IMR-90 (cell line): ENCODE measurements at regions not wholly inside any gene's neighbourhood (a gene's known extent, or its start where the extent isn't known, plus 50 kb on each side); places are given as distances from the start of the nearest gene placed in this dataset.

ENCODE experiments used
- ATAC-seq: fragments of 200-7000 bp; cut with Tn5 transposase; 2 replicates; pipeline ENCODE4 v1.9.1; 2020; ENCODE audit warnings: low read depth, mild to moderate bottlenecking, moderate library complexity
- BruUV-seq: library from RNA; stranded (reverse); fragments of 400-500 nt; replicated peaks from 2 replicates; lab custom pipeline; 2021; lab: Mats Ljungman, UMichigan
- CTCF ChIA-PET: fragments of 300-600 bp; formaldehyde crosslinking; extraction: SDS; loops from one replicate; lab custom pipeline; 2021; ENCODE audit warnings: antibody characterized with exemption; lab: Yijun Ruan, JAX
- POLR2A ChIA-PET: fragments of 300-600 bp; sonication (Branson Sonifier 250); formaldehyde crosslinking; loops from one replicate; lab custom pipeline; 2022; ENCODE audit warnings: antibody characterized with exemption; ENCODE audit not compliant: unreplicated experiment; lab: Charles Lee
- DNase-seq: peaks from one replicate; pipeline ENCODE4 v3.0.0; 2013
- H2AFZ ChIP-seq: replicated peaks from 2 replicates; pipeline ENCODE3; 2013; ENCODE audit warnings: low read length, mild to moderate bottlenecking; ENCODE audit not compliant: poor library complexity
- H2AK5ac ChIP-seq: 2 replicates; pipeline ENCODE4 v1.6.1; 2013; ENCODE audit warnings: low read depth, low read length, inconsistent platforms
- H2AK9ac ChIP-seq: replicated peaks from 2 replicates; pipeline ENCODE3; 2013; ENCODE audit warnings: mild to moderate bottlenecking, low read depth, low read length, moderate library complexity; ENCODE audit not compliant: poor library complexity
- H2BK120ac ChIP-seq: 2 replicates; pipeline ENCODE4 v1.6.1; 2013; ENCODE audit warnings: low read depth, low read length, inconsistent platforms
- H2BK15ac ChIP-seq: 3 replicates; pipeline ENCODE4 v1.6.1; 2013; ENCODE audit warnings: low read depth, low read length, inconsistent platforms
- H2BK20ac ChIP-seq: 2 replicates; pipeline ENCODE4 v1.6.1; 2013; ENCODE audit warnings: low read depth, mild to moderate bottlenecking, inconsistent platforms, low read length, moderate library complexity
- H2BK5ac ChIP-seq: 2 replicates; pipeline ENCODE4 v1.6.1; 2013; ENCODE audit warnings: mild to moderate bottlenecking, low read depth, low read length, inconsistent platforms; ENCODE audit not compliant: poor library complexity, severe bottlenecking
- H3K14ac ChIP-seq: replicated peaks from 2 replicates; pipeline ENCODE4 v1.6.1; 2013; ENCODE audit warnings: low read depth, low read length, inconsistent platforms
- H3K18ac ChIP-seq: 2 replicates; pipeline ENCODE4 v1.6.1; 2013; ENCODE audit warnings: low read depth, low read length, control low read depth
- H3K23ac ChIP-seq: 2 replicates; pipeline ENCODE4 v1.6.1; 2013; ENCODE audit warnings: low read depth, low read length, inconsistent platforms
- H3K27ac ChIP-seq: 2 replicates; pipeline ENCODE4 v1.5.1; 2013; ENCODE audit warnings: mild to moderate bottlenecking, control low read depth, low read length; ENCODE audit not compliant: insufficient read depth
- H3K27me3 ChIP-seq: 2 replicates; pipeline ENCODE4 v1.6.1; 2013; ENCODE audit warnings: low read length; ENCODE audit not compliant: control insufficient read depth, insufficient read depth
- H3K36me3 ChIP-seq: 2 replicates; pipeline ENCODE4 v1.6.1; 2013; ENCODE audit warnings: low read length, mixed read lengths; ENCODE audit not compliant: control insufficient read depth, insufficient read depth
- H3K4ac ChIP-seq: 2 replicates; pipeline ENCODE4 v1.6.1; 2013; ENCODE audit warnings: low read depth, low read length, inconsistent platforms
- H3K4me1 ChIP-seq: 2 replicates; pipeline ENCODE4 v1.6.1; 2013; ENCODE audit warnings: low read length, mixed read lengths; ENCODE audit not compliant: control insufficient read depth, insufficient read depth
- H3K4me2 ChIP-seq: 2 replicates; pipeline ENCODE4 v1.6.1; 2013; ENCODE audit warnings: low read depth, mild to moderate bottlenecking, control low read depth, low read length, moderate library complexity
- H3K4me3 ChIP-seq: 2 replicates; pipeline ENCODE4 v1.5.1; 2013; ENCODE audit warnings: low read depth, mild to moderate bottlenecking, control low read depth, low read length, moderate library complexity; ENCODE audit not compliant: insufficient read depth
- H3K56ac ChIP-seq: 2 replicates; pipeline ENCODE4 v1.6.1; 2013; ENCODE audit warnings: low read length, inconsistent platforms; ENCODE audit not compliant: insufficient read depth; ENCODE audit errors: extremely low read depth
- H3K79me1 ChIP-seq, 2 experiments: 2 replicates each; pipeline ENCODE4 v1.6.1; 2013; ENCODE audit warnings: low read length in 2 of 2, inconsistent platforms in 1 of 2, low read depth in 1 of 2
- H3K9ac ChIP-seq: 2 replicates; pipeline ENCODE4 v1.6.1; 2013; ENCODE audit warnings: low read depth, low read length, control low read depth
- H3K9me1 ChIP-seq: 2 replicates; pipeline ENCODE4 v1.6.1; 2013; ENCODE audit warnings: low read length, inconsistent platforms; ENCODE audit not compliant: insufficient read depth
- H3K9me3 ChIP-seq: 2 replicates; pipeline ENCODE4 v1.6.1; 2013; ENCODE audit warnings: low read length; ENCODE audit not compliant: control insufficient read depth, insufficient read depth
- H4K20me1 ChIP-seq: 2 replicates; pipeline ENCODE4 v1.6.1; 2013; ENCODE audit warnings: low read length, inconsistent platforms; ENCODE audit not compliant: insufficient read depth
- H4K5ac ChIP-seq: 2 replicates; pipeline ENCODE4 v1.6.1; 2013; ENCODE audit warnings: mild to moderate bottlenecking, low read depth, low read length, control low read depth
- H4K8ac ChIP-seq, 2 experiments: 2 replicates each; pipeline ENCODE4 v1.6.1; 2013; ENCODE audit warnings: low read depth in 2 of 2, low read length in 2 of 2, control low read depth in 1 of 2, inconsistent platforms in 1 of 2
- H4K91ac ChIP-seq: 2 replicates; pipeline ENCODE4 v1.6.1; 2013; ENCODE audit warnings: low read depth, low read length, inconsistent platforms; ENCODE audit not compliant: insufficient read depth
- BHLHE40 ChIP-seq: fragments of 150-350 bp; IDR thresholded peaks from 2 replicates; pipeline ENCODE4 v1.6.1; 2016; ENCODE audit warnings: mild to moderate bottlenecking, low read depth, low read length
- CEBPB ChIP-seq: IDR thresholded peaks from 2 replicates; pipeline ENCODE4 v1.6.1; 2012; ENCODE audit warnings: low read depth, low read length, improper control_type of control experiment
- CHD1 ChIP-seq: IDR thresholded peaks from 2 replicates; pipeline ENCODE4 v1.6.1; 2012; ENCODE audit warnings: low read depth, low read length, improper control_type of control experiment
- CTCF ChIP-seq: conservative IDR thresholded peaks from 2 replicates; pipeline ENCODE4 v1.5.1; 2012; ENCODE audit warnings: mild to moderate bottlenecking, low read depth, low read length, improper control_type of control experiment
- FOS ChIP-seq: fragments of 150-350 bp; IDR thresholded peaks from 2 replicates; pipeline ENCODE4 v1.6.1; 2016; ENCODE audit warnings: low read depth, low read length
- MAFK ChIP-seq: IDR thresholded peaks from 2 replicates; pipeline ENCODE4 v1.6.1; 2012; ENCODE audit warnings: low read depth, low read length, improper control_type of control experiment
- MAZ ChIP-seq: IDR thresholded peaks from 2 replicates; pipeline ENCODE4 v1.6.1; 2012; ENCODE audit warnings: low read depth, mild to moderate bottlenecking, low read length, improper control_type of control experiment, moderate library complexity, borderline replicate concordance
- MXI1 ChIP-seq: IDR thresholded peaks from 2 replicates; pipeline ENCODE4 v1.6.1; 2012; ENCODE audit warnings: low read depth, mild to moderate bottlenecking, low read length, moderate library complexity, borderline replicate concordance
- POLR2A ChIP-seq: IDR thresholded peaks from 2 replicates; pipeline ENCODE4 v1.6.1; 2012; ENCODE audit warnings: mild to moderate bottlenecking, low read depth, low read length
- RCOR1 ChIP-seq: IDR thresholded peaks from 2 replicates; pipeline ENCODE4 v1.6.1; 2012; ENCODE audit warnings: mild to moderate bottlenecking, low read length, improper control_type of control experiment; ENCODE audit not compliant: insufficient replicate concordance
- SMC3 ChIP-seq: fragments of 150-350 bp; IDR thresholded peaks from 2 replicates; pipeline ENCODE4 v1.6.1; 2016; ENCODE audit warnings: low read depth, mild to moderate bottlenecking, antibody characterized with exemption, low read length, moderate library complexity
- dilution Hi-C: fragments of 300-500 bp; cut with HindIII; formaldehyde crosslinking; loops from one replicate; pipeline ENCODE4 v1.14.3; 2018; ENCODE audit warnings: low sequenced_read_pairs; ENCODE audit not compliant: unreplicated experiment
- in situ Hi-C: fragments of 300-500 bp; cut with MboI; formaldehyde crosslinking; loops from 3 replicates; pipeline ENCODE4 v1.14.3; 2019; ENCODE audit warnings: low sequenced_read_pairs, inconsistent platforms, mixed read lengths
- intact Hi-C: fragments of 100-400 bp; cut with micrococcal nuclease; formaldehyde crosslinking; loops from 2 replicates; pipeline ENCODE4 v1.10.0; 2022
- TF ChIP-seq, protein P1 (sequence below): fragments of 150-350 bp; IDR thresholded peaks from 2 replicates; pipeline ENCODE4 v1.6.1; 2017; ENCODE audit warnings: mild to moderate bottlenecking, antibody characterized with exemption, low read length, low read depth

- Histone ChIP-seq H3K4me2 (no peak overlapping the region), H2AK9ac (no peak overlapping the region), H2BK20ac (no peak overlapping the region), H3K23ac (no peak overlapping the region), H4K20me1 (no peaks in the 10 kb centered on the region), H4K8ac (no peak overlapping the region), H2BK120ac (no peak overlapping the region), H3K9ac (no peak overlapping the region), H3K79me1 (no peaks in the 10 kb centered on the region), H4K91ac (no peak overlapping the region), H4K5ac (no peak overlapping the region), H3K4ac (no peak overlapping the region), H3K36me3 (no peaks in the 10 kb centered on the region), H3K56ac (no peak overlapping the region), H3K27me3 (no peaks in the 10 kb centered on the region), H3K9me1 (no peaks in the 10 kb centered on the region), H3K18ac (no peak overlapping the region), H3K4me1 (no peaks in the 10 kb centered on the region), H2AFZ (no peak overlapping the region), H2BK15ac (no peak overlapping the region), H3K9me3 (peaks cover 11% of the 10 kb centered on the region), H3K14ac (no peak overlapping the region), H2AK5ac (no peak overlapping the region), H2BK5ac (no peak overlapping the region), H3K27ac (no peak overlapping the region), H3K4me3 (no peak overlapping the region)
- dilution Hi-C loops (no loop called here), intact Hi-C loops (no loop called here), in situ Hi-C loops (no loop called here)
- BruUV-seq = no TSS peak
- DNase-seq = no peak
- ChIA-PET POLR2A (no interaction called here), CTCF (no interaction called here)
- no peak for TF ChIP-seq CEBPB
- TF ChIP-seq, protein P1, sequence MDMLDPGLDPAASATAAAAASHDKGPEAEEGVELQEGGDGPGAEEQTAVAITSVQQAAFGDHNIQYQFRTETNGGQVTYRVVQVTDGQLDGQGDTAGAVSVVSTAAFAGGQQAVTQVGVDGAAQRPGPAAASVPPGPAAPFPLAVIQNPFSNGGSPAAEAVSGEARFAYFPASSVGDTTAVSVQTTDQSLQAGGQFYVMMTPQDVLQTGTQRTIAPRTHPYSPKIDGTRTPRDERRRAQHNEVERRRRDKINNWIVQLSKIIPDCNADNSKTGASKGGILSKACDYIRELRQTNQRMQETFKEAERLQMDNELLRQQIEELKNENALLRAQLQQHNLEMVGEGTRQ = no peak
- no peak for TF ChIP-seq POLR2A
- no peak for TF ChIP-seq MAFK
- TF ChIP-seq BHLHE40 = no peak
- no peak for TF ChIP-seq RCOR1
- no peak for TF ChIP-seq FOS
- TF ChIP-seq CTCF = no peak
- no peak for TF ChIP-seq SMC3
- TF ChIP-seq MAZ = no peak
- TF ChIP-seq MXI1 = no peak
- TF ChIP-seq CHD1 = no peak
- no peak for ATAC-seq
Measured at GRCh38 chr16:35602116-35602515, 2142.7 kb downstream of the TP53TG3F start.
